Left cardiac atrium (tissue), 4 donors: ENCODE measurements at regions not wholly inside any gene's neighbourhood (a gene's known extent, or its start where the extent isn't known, plus 50 kb on each side); places are given as distances from the start of the nearest gene placed in this dataset.

ENCODE experiments used
- ATAC-seq, 2 donors: fragments of 200-7000 bp; cut with Tn5 transposase; one replicate each; pipeline ENCODE4 v1.9.1; 2020; ENCODE audit warnings: mild to moderate bottlenecking in 2 of 2, moderate library complexity in 2 of 2
- DNase-seq: peaks from one replicate; pipeline ENCODE4 v3.0.0-alpha.2; 2020
- intact Hi-C, 2 donors: fragments of 100-400 bp; cut with DNase I; formaldehyde crosslinking; loops; one replicate each; pipeline versions ENCODE4 v1.14.1 to v1.15.1; 2022 to 2023
- donor health status: DM: no; HTN: yes; CAD: no.
- donor health status: DM: no; HTN: yes; CAD: no; lungs with severe emphysema.
- donor health status: DM: yes; HTN: yes; CAD: no.
- donor health status: Dilated cardiomyopathy.

DNA sequence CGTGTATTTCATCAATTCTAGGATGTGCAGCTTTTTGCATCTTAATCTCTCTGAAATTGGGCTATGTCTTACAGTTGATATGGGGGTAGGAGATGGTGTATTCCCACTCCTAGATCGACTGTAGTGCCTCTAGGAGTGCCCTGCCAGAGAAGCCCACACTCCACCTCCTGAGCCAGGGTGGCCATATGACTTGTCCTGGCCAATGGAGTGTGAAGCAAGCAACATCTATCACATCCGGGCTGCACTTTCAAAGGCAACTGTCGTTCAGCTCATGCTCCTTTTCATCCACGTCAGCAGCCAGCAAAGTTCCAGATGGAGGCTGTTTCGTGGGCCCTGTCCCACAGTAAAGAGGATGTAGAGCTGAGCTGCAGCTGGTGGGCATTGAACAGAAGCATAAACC lies 149.4 kb upstream of the SLC1A4 start:
- ATAC-seq: peak; percentile 32 to 57
- DNase-seq: peak; percentile 24
- intact Hi-C loops: no loop called here

DNA sequence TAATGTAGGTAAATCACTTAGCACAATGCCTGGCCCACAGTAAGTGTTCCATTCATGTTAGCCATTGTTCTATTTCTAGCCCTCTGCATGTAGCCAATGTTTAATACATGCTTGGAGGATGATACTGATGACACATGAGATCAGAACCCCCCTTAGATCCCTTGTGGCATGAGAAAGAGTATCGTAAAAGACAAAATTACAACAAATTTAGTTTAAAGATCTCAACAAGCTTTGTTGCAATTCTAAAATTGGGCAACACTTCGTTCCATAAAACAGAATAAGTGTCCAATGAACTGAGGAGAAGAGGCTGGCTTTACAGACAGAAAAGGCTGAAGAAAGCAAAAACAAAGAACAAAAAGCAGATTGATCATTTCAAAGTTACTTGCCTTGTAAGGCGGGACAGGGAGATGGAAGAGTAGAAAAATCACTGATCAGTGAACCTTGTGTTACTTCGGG lies 148.7 kb upstream of the SLC1A4 start:
- DNase-seq (no peak), ATAC-seq (peak in 1 of 2 donors; percentile 45)
- intact Hi-C loops: no loop called here

DNA sequence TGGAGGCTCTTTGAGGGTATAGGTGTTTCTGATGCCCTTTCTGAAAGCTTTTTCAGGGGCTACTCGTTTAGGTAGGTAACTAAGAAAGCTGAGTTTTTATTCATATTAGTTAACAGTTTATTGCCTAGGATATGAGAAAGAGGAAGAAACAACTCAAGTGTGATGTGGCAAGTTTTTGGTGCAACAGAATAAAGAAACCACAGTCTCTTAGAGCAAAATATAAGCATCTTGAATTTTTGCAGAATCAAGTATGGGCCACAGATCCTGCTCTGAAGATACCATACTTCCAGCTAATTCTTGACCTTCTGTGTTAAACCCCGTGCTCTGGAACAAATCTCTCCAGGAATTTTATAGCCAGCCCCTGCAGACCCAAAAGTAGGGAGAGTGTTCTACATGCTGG lies 147.7 kb upstream of the SLC1A4 start:
- intact Hi-C loops: no loop called here
- ATAC-seq (no peak), DNase-seq (no peak)

- ATAC-seq (no peak), DNase-seq (no peak)
- intact Hi-C loops: no loop called here
Observed at GRCh38 chr2:64842030-64842429, 147.2 kb upstream of the SLC1A4 start.

DNA sequence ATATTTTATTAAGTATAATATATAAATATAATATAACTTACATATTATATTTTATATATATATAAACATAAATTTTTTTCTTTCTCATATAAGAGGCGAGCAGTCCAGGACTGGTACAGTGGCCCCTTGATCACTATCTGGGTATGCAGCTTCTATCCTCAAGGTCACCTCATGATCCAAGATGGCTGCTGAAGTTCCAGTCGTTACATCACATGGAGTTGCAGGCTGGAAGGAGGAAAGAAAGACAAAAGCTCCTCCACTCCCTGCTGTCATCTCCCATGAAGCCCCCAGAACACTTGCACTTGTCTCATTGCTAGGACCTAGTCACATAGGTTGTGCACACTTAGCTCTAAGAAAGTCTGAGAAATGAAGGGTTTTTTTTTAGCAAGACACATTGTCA lies 145.1 kb upstream of the SLC1A4 start:
- ATAC-seq: no peak
- intact Hi-C loops: no loop called here
- DNase-seq: no peak

GRCh38 chr2:64845273-64845905 lies 143.8 kb upstream of the SLC1A4 start:
- ATAC-seq (no peak), DNase-seq (no peak)
- intact Hi-C loops: no loop called here

- no peak for DNase-seq
- intact Hi-C loops: no loop called here
- ATAC-seq: peak; percentile 27 to 32
Observed at GRCh38 chr2:64846177-64846576, 143.0 kb upstream of the SLC1A4 start.

GRCh38 chr2:64847930-64848329 lies 141.3 kb upstream of the SLC1A4 start:
- intact Hi-C loops: no loop called here
- ATAC-seq: no peak
- DNase-seq: no peak

GRCh38 chr2:64848363-64848762 lies 140.8 kb upstream of the SLC1A4 start:
- intact Hi-C loops: no loop called here
- ATAC-seq: no peak
- DNase-seq: no peak

- DNase-seq (no peak), ATAC-seq (no peak)
- intact Hi-C loops: no loop called here
Observed at GRCh38 chr2:64848945-64849344, 140.3 kb upstream of the SLC1A4 start.

GRCh38 chr2:64850642-64851041 lies 138.6 kb upstream of the SLC1A4 start:
- ATAC-seq (no peak), DNase-seq (no peak)
- intact Hi-C loops: no loop called here

GRCh38 chr2:64852771-64853241 lies 136.4 kb upstream of the SLC1A4 start:
- intact Hi-C loops: no loop called here

GRCh38 chr2:64853306-64853705 lies 135.9 kb upstream of the SLC1A4 start:
- intact Hi-C loops: no loop called here
- no peak for ATAC-seq
- no peak for DNase-seq

More at GRCh38 chr2:64852771-64853241, 136.4 kb upstream of the SLC1A4 start:
- ATAC-seq (peak; percentile 47 to 58), DNase-seq (no peak)

DNA sequence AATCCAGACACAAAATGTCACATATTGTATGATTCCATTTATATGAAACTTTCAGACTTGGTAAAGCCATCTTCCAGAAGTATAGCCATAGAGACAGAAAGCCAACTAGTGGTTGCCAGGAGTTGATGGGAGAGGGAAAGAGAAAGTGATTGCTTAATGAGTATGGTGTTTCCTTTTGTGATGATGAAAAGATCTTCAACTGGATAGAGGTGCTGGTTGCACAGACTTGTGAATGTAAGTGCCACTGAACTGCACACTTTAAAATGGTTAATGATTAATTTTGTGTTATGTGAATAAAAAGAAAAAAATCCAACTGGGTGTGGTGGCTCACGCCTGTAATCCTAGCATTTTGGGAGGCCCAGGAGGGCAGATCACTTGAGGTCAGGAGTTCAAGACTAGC lies 135.3 kb upstream of the SLC1A4 start:
- ATAC-seq (no peak), DNase-seq (no peak)
- intact Hi-C loops: no loop called here

- DNase-seq (peak; percentile 49), ATAC-seq (peak in 1 of 2 donors; percentile 35)
- intact Hi-C loops: loop anchor here in 1 of 2 donors (5.0 kb wide), 1 partner anchor 83 kb away; no protein-coding TSS in a partner anchor
Observed at GRCh38 chr2:64854773-64855237, 134.4 kb upstream of the SLC1A4 start.

DNA sequence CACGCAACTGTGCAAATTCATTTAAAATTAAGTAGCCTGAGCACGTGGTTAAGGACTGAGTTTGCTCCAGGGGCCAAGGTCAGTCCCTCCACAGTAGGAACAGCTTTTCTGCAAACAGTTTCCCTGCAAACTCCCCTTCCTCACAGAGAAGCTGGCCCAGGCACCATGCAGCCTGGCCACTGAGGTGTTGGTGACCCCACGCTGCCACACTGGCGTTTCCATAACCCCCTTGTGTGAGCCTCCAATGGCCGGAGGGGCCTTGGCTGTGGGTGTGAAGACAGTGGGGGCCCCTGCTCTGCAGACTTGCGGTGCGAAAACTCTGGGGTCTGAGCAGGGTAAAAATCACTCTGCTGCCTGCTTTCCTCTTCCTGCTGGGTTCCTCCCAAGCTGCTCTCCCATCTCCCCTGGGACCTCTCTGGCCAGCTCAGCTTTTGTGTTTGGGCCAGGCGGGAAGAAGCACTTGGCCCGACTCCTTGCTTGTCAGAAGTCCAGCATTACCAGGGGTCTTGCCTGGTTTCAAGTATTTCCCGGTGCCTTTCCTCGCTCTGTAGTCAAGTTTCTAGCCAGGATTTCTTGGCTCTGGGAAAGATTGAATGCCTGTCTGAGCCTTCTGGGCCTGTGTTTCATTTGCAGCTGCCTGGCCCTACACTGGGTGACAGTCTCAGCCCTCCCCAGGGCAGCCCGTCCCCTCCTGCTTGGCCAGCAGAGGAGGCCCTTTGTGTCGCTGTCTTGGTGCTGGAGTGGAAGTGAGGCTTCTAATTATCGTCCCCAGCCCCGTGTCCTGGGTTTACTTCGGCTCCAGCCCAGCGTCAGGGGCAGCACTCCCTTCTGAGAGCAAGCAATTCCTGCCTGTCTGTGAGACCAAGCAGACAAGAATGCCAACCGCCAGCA lies 131.4 kb upstream of the SLC1A4 start:
- ATAC-seq: peak; percentile 15 to 45
- intact Hi-C loops: loop anchor here in 1 of 2 donors (5.0 kb wide), 1 partner anchor 86 kb away; no protein-coding TSS in a partner anchor
- DNase-seq: peak; percentile 60

DNA sequence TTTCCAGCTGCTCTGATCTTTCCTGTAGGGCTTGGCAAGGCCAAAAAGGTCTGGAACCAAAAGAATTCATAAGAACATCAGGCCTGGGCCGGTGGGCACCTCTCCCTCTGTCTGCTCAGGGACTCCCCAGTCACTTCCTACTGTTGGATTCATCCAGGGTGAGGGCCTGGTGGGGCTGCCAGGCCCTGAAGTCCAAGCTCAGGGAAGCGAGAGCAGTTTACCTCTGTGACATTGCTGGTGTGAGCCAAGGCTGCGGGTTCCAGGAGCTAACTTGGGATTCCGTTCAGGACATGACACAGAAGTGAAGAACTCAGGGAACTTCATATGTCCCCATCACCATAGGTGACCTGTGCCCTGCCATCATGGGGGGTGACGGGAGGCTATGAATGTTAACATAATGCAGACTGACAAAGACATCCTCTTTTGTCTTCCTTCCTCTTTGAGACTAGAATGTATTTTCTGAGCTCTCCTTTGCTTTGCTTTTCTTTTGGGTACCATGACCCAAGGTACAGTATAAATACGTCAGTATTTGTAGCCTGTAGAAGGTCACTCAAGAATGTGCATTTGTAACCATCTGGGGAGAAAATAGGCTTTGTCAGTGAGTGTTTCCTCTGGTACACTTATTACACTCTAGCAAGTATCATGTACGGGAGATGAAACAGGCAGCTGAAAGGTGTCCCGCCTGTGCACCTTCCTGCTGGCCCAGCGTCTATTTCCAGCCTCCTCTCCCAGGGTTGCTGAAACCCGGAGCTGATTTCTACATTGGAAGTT lies 130.5 kb upstream of the SLC1A4 start:
- intact Hi-C loops: loop anchor here in 1 of 2 donors (1.0 to 5.0 kb wide), 2 partner anchors 86 to 107 kb away; no protein-coding TSS in a partner anchor
- ATAC-seq: no peak

GRCh38 chr2:64859312-64860212 lies 129.6 kb upstream of the SLC1A4 start:
- intact Hi-C loops: loop anchor here (1.0 to 10.0 kb wide), 3 partner anchors 87 to 215 kb away; no protein-coding TSS in a partner anchor
- DNase-seq (peak; percentile 91), ATAC-seq (peak; percentile 86 to 89)

More for the DNA sequence above, 130.5 kb upstream of the SLC1A4 start:
- DNase-seq: no peak
